GM23248 (cell line): ENCODE measurements at regions not wholly inside any gene's neighbourhood (a gene's known extent, or its start where the extent isn't known, plus 50 kb on each side); places are given as distances from the start of the nearest gene placed in this dataset.

ENCODE experiments used
- DNase-seq: peaks from one replicate; pipeline ENCODE4 v3.0.0-alpha.2; 2015
- H2AFZ ChIP-seq: fragments of 200-600 bp; sonication (generic); 2 replicates; pipeline ENCODE4 v1.6.1; 2016; ENCODE audit warnings: antibody characterized with exemption
- H3F3A ChIP-seq: fragments of 200-600 bp; sonication (generic); 2 replicates; pipeline ENCODE4 v1.6.1; 2016; ENCODE audit warnings: mild to moderate bottlenecking, antibody characterized with exemption, mixed run types; ENCODE audit not compliant: insufficient read depth
- H3K27ac ChIP-seq: fragments of 200-600 bp; sonication (generic); 2 replicates; pipeline ENCODE4 v1.5.1; 2016; ENCODE audit warnings: mild to moderate bottlenecking
- H3K27me3 ChIP-seq: fragments of 200-600 bp; sonication (generic); replicated peaks from 2 replicates; pipeline ENCODE4 v1.6.1; 2016; ENCODE audit warnings: mild to moderate bottlenecking; ENCODE audit not compliant: insufficient read depth
- H3K36me3 ChIP-seq: fragments of 200-600 bp; sonication (generic); 2 replicates; pipeline ENCODE4 v1.6.1; 2016; ENCODE audit warnings: low read depth, mild to moderate bottlenecking
- H3K4me1 ChIP-seq: fragments of 200-600 bp; sonication (generic); 2 replicates; pipeline ENCODE4 v1.6.1; 2016; ENCODE audit warnings: mild to moderate bottlenecking; ENCODE audit not compliant: insufficient read depth
- H3K4me2 ChIP-seq: fragments of 200-600 bp; sonication (generic); one replicate; pipeline ENCODE4 v1.6.1; 2016; ENCODE audit warnings: mild to moderate bottlenecking; ENCODE audit not compliant: unreplicated experiment
- H3K4me3 ChIP-seq: fragments of 200-600 bp; sonication (generic); 2 replicates; pipeline ENCODE4 v1.5.1; 2016; ENCODE audit warnings: mild to moderate bottlenecking
- H3K79me2 ChIP-seq: fragments of 200-600 bp; sonication (generic); 2 replicates; pipeline ENCODE4 v1.6.1; 2016; ENCODE audit warnings: mild to moderate bottlenecking; ENCODE audit not compliant: insufficient read depth
- H3K9ac ChIP-seq: fragments of 200-600 bp; sonication (generic); 2 replicates; pipeline ENCODE4 v1.6.1; 2016; ENCODE audit warnings: mild to moderate bottlenecking
- H3K9me2 ChIP-seq: fragments of 200-600 bp; sonication (generic); 2 replicates; pipeline ENCODE4 v1.6.1; 2016; ENCODE audit warnings: mixed run types, mild to moderate bottlenecking, moderate library complexity; ENCODE audit not compliant: insufficient read depth
- H3K9me3 ChIP-seq: fragments of 200-600 bp; sonication (generic); one replicate; pipeline ENCODE4 v1.6.1; 2017; ENCODE audit warnings: low read depth
- H4K20me1 ChIP-seq: fragments of 200-600 bp; sonication (generic); 2 replicates; pipeline ENCODE4 v1.6.0; 2016; ENCODE audit not compliant: insufficient read depth
- EZH2 ChIP-seq: fragments of 200-600 bp; sonication (generic); IDR thresholded peaks from 2 replicates; pipeline ENCODE4 v1.6.1; 2018; ENCODE audit warnings: antibody characterized with exemption, mild to moderate bottlenecking; ENCODE audit not compliant: insufficient read depth, poor library complexity, severe bottlenecking
- EZH2phosphoT487 ChIP-seq: fragments of 200-600 bp; sonication (generic); IDR thresholded peaks from 2 replicates; pipeline ENCODE4 v1.6.1; 2018; ENCODE audit warnings: antibody characterized with exemption, moderate library complexity, mild to moderate bottlenecking, low read depth; ENCODE audit not compliant: insufficient read depth
- WGBS, 2 experiments: methylation state at CpG; one replicate each; pipeline ENCODE4 v1.1.6; 2015 to 2017; ENCODE audit warnings: low lambda C conversion rate in 2 of 2, low coverage in 1 of 2; ENCODE audit errors: missing lambda C conversion rate in 2 of 2; 5-methylcytosine and 5-hydroxymethylcytosine counted together
- in situ Hi-C: fragments of 300-500 bp; cut with MboI; formaldehyde crosslinking; loops from 2 replicates; pipeline ENCODE4 v1.15.0; 2020

DNA sequence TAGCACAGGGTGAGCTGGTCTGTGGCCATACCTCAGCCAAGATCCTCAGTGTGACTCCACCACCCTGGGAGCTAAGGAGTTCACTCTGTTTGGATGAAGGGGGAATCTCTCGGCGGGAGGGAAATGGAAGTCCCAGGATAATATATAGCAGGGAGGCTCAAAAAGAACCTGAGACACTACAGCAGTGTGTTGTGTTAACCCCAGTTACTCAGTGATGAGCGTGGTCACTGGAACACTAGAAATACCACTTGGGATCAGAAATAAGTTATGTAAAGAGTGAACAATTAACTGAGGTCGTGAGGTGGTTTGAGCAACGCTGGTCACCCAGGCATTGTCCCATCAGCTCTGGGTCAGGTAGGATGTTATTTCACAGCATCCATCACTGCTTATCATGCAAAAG, 59.3 kb upstream of the ADAMTS16 start:
- Histone ChIP-seq H3K27me3 (peaks cover 32% of the 10 kb centered on the region), H3K9me2 (no peaks in the 10 kb centered on the region), H3K4me3 (no peak overlapping the region), H4K20me1 (no peaks in the 10 kb centered on the region), H3K4me1 (no peaks in the 10 kb centered on the region), H2AFZ (no peak overlapping the region), H3F3A (no peaks in the 10 kb centered on the region), H3K79me2 (no peaks in the 10 kb centered on the region), H3K9ac (no peak overlapping the region), H3K9me3 (no peaks in the 10 kb centered on the region), H3K36me3 (no peaks in the 10 kb centered on the region), H3K27ac (no peak overlapping the region), H3K4me2 (no peak overlapping the region)
- in situ Hi-C loops = no loop called here
- 15 to 25% methylated on average over 5 of the region's 5 CpGs for WGBS, 2 experiments
- no peak for TF ChIP-seq EZH2phosphoT487
- DNase-seq = no peak

DNA sequence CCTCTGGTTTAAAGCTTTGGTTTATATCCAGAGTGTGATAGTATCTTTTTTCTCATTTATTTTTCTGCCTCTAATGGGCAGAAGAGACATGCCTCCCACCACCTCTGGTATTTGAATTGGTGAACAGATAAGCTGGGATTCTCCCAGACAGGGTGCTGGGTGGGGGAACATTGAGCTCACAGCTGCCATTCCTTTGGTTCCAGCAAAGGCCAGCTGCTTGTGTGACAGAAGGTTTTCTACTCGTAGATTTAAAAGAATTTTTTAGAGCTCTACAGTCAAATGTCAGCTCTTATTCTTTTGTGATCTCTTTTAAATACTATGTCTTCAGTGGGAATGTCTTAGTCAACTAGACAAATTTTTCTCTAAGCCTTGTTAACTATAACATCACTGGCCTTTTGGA, 54.7 kb upstream of the ADAMTS16 start:
- no peak for DNase-seq
- no peak overlapping the region for H3K9ac ChIP-seq
- H3F3A ChIP-seq = no peaks in the 10 kb centered on the region
- no peaks in the 10 kb centered on the region for H4K20me1 ChIP-seq
- peaks cover 9% of the 10 kb centered on the region for H3K27me3 ChIP-seq
- H3K9me2 ChIP-seq = no peaks in the 10 kb centered on the region
- no peak overlapping the region for H3K27ac ChIP-seq
- H3K4me1 ChIP-seq = no peaks in the 10 kb centered on the region
- in situ Hi-C loops = no loop called here
- H3K79me2 ChIP-seq = no peaks in the 10 kb centered on the region
- TF ChIP-seq EZH2phosphoT487 = no peak
- H3K36me3 ChIP-seq = no peaks in the 10 kb centered on the region
- no peaks in the 10 kb centered on the region for H3K9me3 ChIP-seq
- H3K4me3 ChIP-seq = no peak overlapping the region
- H3K4me2 ChIP-seq = no peak overlapping the region
- 7 to 18% methylated on average over 1 of the region's 1 CpG for WGBS, 2 experiments
- H2AFZ ChIP-seq = no peak overlapping the region

DNA sequence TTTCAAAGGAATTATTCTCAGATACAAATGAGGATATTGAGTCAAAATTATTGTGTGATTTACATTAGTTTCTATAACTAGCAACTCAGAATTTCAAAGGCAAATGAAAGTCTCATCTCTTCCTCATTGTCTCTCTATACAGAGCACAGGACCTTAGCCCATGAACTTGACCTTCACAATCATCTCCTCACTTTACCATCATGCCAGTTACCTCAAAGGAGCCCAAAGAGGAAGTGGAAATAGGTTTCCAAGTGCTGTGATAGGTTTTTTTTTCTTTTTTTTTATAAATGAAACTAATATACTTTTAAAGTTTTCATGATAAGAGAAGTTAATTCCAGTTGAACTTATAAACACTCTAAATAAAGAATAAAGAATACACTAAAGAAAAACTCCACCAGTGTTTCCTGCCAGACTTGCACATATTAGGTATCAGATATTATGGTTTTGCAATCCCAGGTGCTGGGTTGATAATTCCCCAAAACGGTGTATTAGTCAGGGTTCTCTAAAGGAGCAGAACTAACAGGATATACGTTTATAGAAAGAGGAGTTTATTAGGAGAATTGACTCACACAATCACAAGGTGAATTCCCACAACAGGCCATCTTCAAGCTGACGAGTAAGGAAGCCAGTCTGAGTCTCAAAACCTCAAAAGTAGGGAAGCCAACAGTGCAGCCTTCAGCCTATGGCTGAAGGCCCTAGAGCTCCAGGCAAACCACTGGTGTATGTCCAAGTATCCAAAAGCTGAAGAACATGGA, 50.1 kb upstream of the ADAMTS16 start:
- Histone ChIP-seq H3K4me2 (no peak overlapping the region), H3K4me3 (no peak overlapping the region), H2AFZ (no peak overlapping the region), H3K36me3 (no peaks in the 10 kb centered on the region), H3K27ac (no peak overlapping the region), H3K4me1 (no peaks in the 10 kb centered on the region), H3K9me3 (no peaks in the 10 kb centered on the region), H3K27me3 (peaks cover 17% of the 10 kb centered on the region), H3K79me2 (no peaks in the 10 kb centered on the region), H3K9me2 (no peaks in the 10 kb centered on the region), H4K20me1 (no peaks in the 10 kb centered on the region), H3F3A (no peaks in the 10 kb centered on the region), H3K9ac (no peak overlapping the region)
- DNase-seq = no peak
- WGBS, 2 experiments = 18 to 26% methylated on average over 3 of the region's 3 CpGs
- in situ Hi-C loops = no loop called here
- TF ChIP-seq EZH2phosphoT487 (no peak), EZH2 (no peak)
